ENCODE measurements at regions not wholly inside any gene's neighbourhood (a gene's known extent, or its start where the extent isn't known, plus 50 kb on each side); places are given as distances from the start of the nearest gene placed in this dataset.

- no peak for TF ChIP-seq POLR2A (IDR thresholded peaks at IDR 0.05; ENCODE audit: low read length)
- TF ChIP-seq GATA1 (IDR thresholded peaks at IDR 0.05; ENCODE audit: low read depth, low read length), result no peak
Measured at GRCh38 chr2:175627405-175627804, 374.7 kb downstream of the LNPK start.
